ENCODE measurements at regions not wholly inside any gene's neighbourhood (a gene's known extent, or its start where the extent isn't known, plus 50 kb on each side); places are given as distances from the start of the nearest gene placed in this dataset.

DNA sequence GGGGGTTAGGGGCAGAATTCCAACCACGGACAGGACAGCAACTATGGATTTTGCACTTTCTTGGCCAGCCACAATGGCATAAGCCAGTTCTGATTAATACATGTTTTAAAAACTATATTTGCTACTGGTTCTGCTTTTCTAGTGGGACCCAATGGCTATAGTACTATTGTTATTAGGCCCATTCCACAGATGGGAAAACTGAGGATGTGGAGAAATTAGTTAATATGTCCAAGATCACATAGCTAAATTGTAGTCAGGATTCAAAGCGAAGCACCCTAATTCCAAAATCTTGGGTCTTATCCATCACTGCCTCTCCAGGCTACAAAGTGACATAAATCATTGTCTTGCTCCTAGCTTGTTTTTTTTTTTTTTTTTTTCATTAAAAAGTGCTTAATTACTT, 133.9 kb downstream of the PJA2 start:
- no peak overlapping the region for H3K4me3 ChIP-seq (ENCODE audit: low read length)
- no peaks in the 10 kb centered on the region for H3K9me2 ChIP-seq (ENCODE audit: insufficient read depth, low read length)
- H3K9me3 ChIP-seq (ENCODE audit: low read length) = no peaks in the 10 kb centered on the region
- H3K27ac ChIP-seq (ENCODE audit: low read length) = no peak overlapping the region
- no peak overlapping the region for H2AFZ ChIP-seq (ENCODE audit: low read depth, low read length)
- H3K79me2 ChIP-seq (replicated peaks; ENCODE audit: insufficient read depth, low read length) = no peaks in the 10 kb centered on the region
- H3K4me2 ChIP-seq (ENCODE audit: low read length) = no peak overlapping the region
- no peaks in the 10 kb centered on the region for H4K20me1 ChIP-seq (ENCODE audit: insufficient read depth)
- H3K9ac ChIP-seq (ENCODE audit: low read length) = no peak overlapping the region
- H3F3A ChIP-seq (ENCODE audit: insufficient read depth, low read length, poor library complexity, severe bottlenecking) = no peaks in the 10 kb centered on the region
- no peak for TF ChIP-seq POLR2AphosphoS5 (IDR thresholded peaks at IDR 0.05)
- TF ChIP-seq, protein P1, sequence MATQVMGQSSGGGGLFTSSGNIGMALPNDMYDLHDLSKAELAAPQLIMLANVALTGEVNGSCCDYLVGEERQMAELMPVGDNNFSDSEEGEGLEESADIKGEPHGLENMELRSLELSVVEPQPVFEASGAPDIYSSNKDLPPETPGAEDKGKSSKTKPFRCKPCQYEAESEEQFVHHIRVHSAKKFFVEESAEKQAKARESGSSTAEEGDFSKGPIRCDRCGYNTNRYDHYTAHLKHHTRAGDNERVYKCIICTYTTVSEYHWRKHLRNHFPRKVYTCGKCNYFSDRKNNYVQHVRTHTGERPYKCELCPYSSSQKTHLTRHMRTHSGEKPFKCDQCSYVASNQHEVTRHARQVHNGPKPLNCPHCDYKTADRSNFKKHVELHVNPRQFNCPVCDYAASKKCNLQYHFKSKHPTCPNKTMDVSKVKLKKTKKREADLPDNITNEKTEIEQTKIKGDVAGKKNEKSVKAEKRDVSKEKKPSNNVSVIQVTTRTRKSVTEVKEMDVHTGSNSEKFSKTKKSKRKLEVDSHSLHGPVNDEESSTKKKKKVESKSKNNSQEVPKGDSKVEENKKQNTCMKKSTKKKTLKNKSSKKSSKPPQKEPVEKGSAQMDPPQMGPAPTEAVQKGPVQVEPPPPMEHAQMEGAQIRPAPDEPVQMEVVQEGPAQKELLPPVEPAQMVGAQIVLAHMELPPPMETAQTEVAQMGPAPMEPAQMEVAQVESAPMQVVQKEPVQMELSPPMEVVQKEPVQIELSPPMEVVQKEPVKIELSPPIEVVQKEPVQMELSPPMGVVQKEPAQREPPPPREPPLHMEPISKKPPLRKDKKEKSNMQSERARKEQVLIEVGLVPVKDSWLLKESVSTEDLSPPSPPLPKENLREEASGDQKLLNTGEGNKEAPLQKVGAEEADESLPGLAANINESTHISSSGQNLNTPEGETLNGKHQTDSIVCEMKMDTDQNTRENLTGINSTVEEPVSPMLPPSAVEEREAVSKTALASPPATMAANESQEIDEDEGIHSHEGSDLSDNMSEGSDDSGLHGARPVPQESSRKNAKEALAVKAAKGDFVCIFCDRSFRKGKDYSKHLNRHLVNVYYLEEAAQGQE (IDR thresholded peaks at IDR 0.05; ENCODE audit: borderline replicate concordance) = no peak
- TF ChIP-seq MXI1 (conservative IDR thresholded peaks at IDR 0.05; ENCODE audit: poor library complexity, severe bottlenecking) = no peak
- TF ChIP-seq RAD21 (conservative IDR thresholded peaks at IDR 0.05) = no peak
- TF ChIP-seq TAF1 (IDR thresholded peaks at IDR 0.05; ENCODE audit: low read depth) = no peak
- TF ChIP-seq, protein P2, sequence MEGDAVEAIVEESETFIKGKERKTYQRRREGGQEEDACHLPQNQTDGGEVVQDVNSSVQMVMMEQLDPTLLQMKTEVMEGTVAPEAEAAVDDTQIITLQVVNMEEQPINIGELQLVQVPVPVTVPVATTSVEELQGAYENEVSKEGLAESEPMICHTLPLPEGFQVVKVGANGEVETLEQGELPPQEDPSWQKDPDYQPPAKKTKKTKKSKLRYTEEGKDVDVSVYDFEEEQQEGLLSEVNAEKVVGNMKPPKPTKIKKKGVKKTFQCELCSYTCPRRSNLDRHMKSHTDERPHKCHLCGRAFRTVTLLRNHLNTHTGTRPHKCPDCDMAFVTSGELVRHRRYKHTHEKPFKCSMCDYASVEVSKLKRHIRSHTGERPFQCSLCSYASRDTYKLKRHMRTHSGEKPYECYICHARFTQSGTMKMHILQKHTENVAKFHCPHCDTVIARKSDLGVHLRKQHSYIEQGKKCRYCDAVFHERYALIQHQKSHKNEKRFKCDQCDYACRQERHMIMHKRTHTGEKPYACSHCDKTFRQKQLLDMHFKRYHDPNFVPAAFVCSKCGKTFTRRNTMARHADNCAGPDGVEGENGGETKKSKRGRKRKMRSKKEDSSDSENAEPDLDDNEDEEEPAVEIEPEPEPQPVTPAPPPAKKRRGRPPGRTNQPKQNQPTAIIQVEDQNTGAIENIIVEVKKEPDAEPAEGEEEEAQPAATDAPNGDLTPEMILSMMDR (IDR thresholded peaks at IDR 0.05; ENCODE audit: poor library complexity, severe bottlenecking) = no peak
- TF ChIP-seq SMC3 (conservative IDR thresholded peaks at IDR 0.05; ENCODE audit: poor library complexity) = no peak
- TF ChIP-seq EZH2 (IDR thresholded peaks at IDR 0.05; ENCODE audit: borderline replicate concordance, insufficient read depth, low read length, poor library complexity, severe bottlenecking) = no peak
- no peak for TF ChIP-seq EP300 (conservative IDR thresholded peaks at IDR 0.05; ENCODE audit: poor library complexity, severe bottlenecking)
- H3K36me3 ChIP-seq (ENCODE audit: insufficient read depth, low read length) = no peaks in the 10 kb centered on the region
- no peaks in the 10 kb centered on the region for H3K27me3 ChIP-seq (ENCODE audit: insufficient read depth, low read depth, low read length)

DNA sequence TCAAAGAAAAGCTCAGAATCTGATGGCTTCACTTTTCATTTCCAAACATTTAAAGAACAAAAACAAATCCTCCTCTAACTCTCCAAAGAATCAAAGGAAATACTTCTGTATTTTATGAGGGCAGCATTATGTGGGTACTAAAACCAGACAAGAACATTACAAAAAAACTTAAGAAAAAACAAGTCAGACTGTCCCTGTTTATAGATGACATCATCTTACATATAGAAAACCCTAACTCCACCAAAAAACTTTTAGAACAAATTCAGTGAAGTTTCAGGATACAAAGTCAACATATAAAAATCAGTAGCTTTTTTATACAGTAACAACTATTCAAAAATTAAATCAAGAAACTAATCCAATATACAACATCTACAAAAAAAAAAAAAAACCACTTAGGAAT, 136.2 kb downstream of the PJA2 start:
- H3K9ac ChIP-seq (ENCODE audit: low read length) = no peak overlapping the region

More for the DNA sequence above, 136.2 kb downstream of the PJA2 start:
- H3K4me2 ChIP-seq (ENCODE audit: low read length) = no peak overlapping the region
- TF ChIP-seq EZH2 (IDR thresholded peaks at IDR 0.05; ENCODE audit: borderline replicate concordance, insufficient read depth, low read length, poor library complexity, severe bottlenecking) = no peak
- TF ChIP-seq MXI1 (conservative IDR thresholded peaks at IDR 0.05; ENCODE audit: poor library complexity, severe bottlenecking) = no peak
- TF ChIP-seq EP300 (conservative IDR thresholded peaks at IDR 0.05; ENCODE audit: poor library complexity, severe bottlenecking) = no peak
- TF ChIP-seq, protein P1 (IDR thresholded peaks at IDR 0.05; ENCODE audit: borderline replicate concordance) = no peak
- no peak for TF ChIP-seq TAF1 (IDR thresholded peaks at IDR 0.05; ENCODE audit: low read depth)
- no peak for TF ChIP-seq POLR2AphosphoS5 (IDR thresholded peaks at IDR 0.05)
- TF ChIP-seq SMC3 (conservative IDR thresholded peaks at IDR 0.05; ENCODE audit: poor library complexity) = no peak
- TF ChIP-seq, protein P2 (IDR thresholded peaks at IDR 0.05; ENCODE audit: poor library complexity, severe bottlenecking) = no peak
- TF ChIP-seq RAD21 (conservative IDR thresholded peaks at IDR 0.05) = no peak
- no peaks in the 10 kb centered on the region for H3K79me2 ChIP-seq (replicated peaks; ENCODE audit: insufficient read depth, low read length)
- no peaks in the 10 kb centered on the region for H3K9me3 ChIP-seq (ENCODE audit: low read length)
- no peaks in the 10 kb centered on the region for H3K27me3 ChIP-seq (ENCODE audit: insufficient read depth, low read depth, low read length)
- H2AFZ ChIP-seq (ENCODE audit: low read depth, low read length) = no peak overlapping the region
- no peaks in the 10 kb centered on the region for H3F3A ChIP-seq (ENCODE audit: insufficient read depth, low read length, poor library complexity, severe bottlenecking)
- no peak overlapping the region for H3K27ac ChIP-seq (ENCODE audit: low read length)
- no peaks in the 10 kb centered on the region for H4K20me1 ChIP-seq (ENCODE audit: insufficient read depth)
- H3K4me3 ChIP-seq (ENCODE audit: low read length) = no peak overlapping the region
- no peaks in the 10 kb centered on the region for H3K9me2 ChIP-seq (ENCODE audit: insufficient read depth, low read length)
- H3K36me3 ChIP-seq (ENCODE audit: insufficient read depth, low read length) = no peaks in the 10 kb centered on the region

Measured in neural cell (in vitro differentiated cells).